ENCODE measurements at regions not wholly inside any gene's neighbourhood (a gene's known extent, or its start where the extent isn't known, plus 50 kb on each side); places are given as distances from the start of the nearest gene placed in this dataset.

DNA sequence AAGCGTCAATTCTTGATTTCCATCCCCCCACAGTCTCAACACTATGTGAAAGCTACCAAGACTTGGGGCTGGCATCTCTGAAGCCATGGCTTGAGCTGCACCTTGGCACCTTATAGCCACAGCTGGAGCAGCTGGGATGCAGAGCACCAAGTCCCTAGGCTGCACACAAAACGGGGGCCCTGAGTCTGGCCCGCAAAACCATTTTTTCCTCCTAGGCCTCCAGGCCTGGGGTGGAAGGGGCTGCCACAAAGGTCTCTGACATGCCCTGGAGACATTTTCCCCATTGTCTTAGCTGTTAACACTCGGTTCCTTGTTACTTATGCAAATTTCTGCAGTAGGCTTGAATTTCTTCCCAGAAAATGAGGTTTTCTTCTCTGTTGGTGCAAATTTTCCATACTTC, 89.8 kb upstream of the GNAI1 start:
- Histone ChIP-seq H3K9me3 (peaks cover 0 to 5% (median 2%) of the 10 kb centered on the region in 4 donors), H3K4me3 (no peak overlapping the region), H3K27me3 (no peaks in the 10 kb centered on the region), H3K4me1 (no peaks in the 10 kb centered on the region), H3K36me3 (no peaks in the 10 kb centered on the region), H3K27ac (no peak overlapping the region)
- intact Hi-C loops (cut with DNase I; ENCODE audit: low total_unique reads), result no loop called here
- TF ChIP-seq EP300 (IDR thresholded peaks at IDR 0.05) (no peak), POLR2A (IDR thresholded peaks at IDR 0.05) (no peak), POLR2AphosphoS5 (IDR thresholded peaks at IDR 0.05) (no peak)
- TF ChIP-seq, protein P1, sequence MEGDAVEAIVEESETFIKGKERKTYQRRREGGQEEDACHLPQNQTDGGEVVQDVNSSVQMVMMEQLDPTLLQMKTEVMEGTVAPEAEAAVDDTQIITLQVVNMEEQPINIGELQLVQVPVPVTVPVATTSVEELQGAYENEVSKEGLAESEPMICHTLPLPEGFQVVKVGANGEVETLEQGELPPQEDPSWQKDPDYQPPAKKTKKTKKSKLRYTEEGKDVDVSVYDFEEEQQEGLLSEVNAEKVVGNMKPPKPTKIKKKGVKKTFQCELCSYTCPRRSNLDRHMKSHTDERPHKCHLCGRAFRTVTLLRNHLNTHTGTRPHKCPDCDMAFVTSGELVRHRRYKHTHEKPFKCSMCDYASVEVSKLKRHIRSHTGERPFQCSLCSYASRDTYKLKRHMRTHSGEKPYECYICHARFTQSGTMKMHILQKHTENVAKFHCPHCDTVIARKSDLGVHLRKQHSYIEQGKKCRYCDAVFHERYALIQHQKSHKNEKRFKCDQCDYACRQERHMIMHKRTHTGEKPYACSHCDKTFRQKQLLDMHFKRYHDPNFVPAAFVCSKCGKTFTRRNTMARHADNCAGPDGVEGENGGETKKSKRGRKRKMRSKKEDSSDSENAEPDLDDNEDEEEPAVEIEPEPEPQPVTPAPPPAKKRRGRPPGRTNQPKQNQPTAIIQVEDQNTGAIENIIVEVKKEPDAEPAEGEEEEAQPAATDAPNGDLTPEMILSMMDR (IDR thresholded peaks at IDR 0.05), result no peak
- no peak for DNase-seq
- 90 to 99% (median 94%) methylated on average over 4 of the region's 4 CpGs for WGBS, 5 donors

GRCh38 chr7:80040752-80041151, 93.9 kb upstream of the GNAI1 start:
- intact Hi-C loops (cut with DNase I; ENCODE audit: low total_unique reads), result no loop called here
- no peak for DNase-seq
- Histone ChIP-seq H3K36me3 (no peaks in the 10 kb centered on the region), H3K9me3 (peaks cover 0 to 5% (median 2%) of the 10 kb centered on the region in 4 donors), H3K27ac (no peak overlapping the region), H3K4me3 (no peak overlapping the region), H3K4me1 (no peaks in the 10 kb centered on the region), H3K27me3 (no peaks in the 10 kb centered on the region)
- TF ChIP-seq, protein P1 (IDR thresholded peaks at IDR 0.05), result no peak
- TF ChIP-seq POLR2AphosphoS5 (IDR thresholded peaks at IDR 0.05), result no peak
- TF ChIP-seq POLR2A (IDR thresholded peaks at IDR 0.05), result no peak
- TF ChIP-seq EP300 (IDR thresholded peaks at IDR 0.05), result no peak
- 52 to 96% (median 70%) methylated on average over 3 of the region's 3 CpGs for WGBS, 5 donors

GRCh38 chr7:80040335-80040734, 94.3 kb upstream of the GNAI1 start:
- DNase-seq, result no peak
- H3K36me3 ChIP-seq, result no peaks in the 10 kb centered on the region
- 41 to 73% (median 52%) methylated on average over 2 of the region's 2 CpGs for WGBS, 5 donors
- H3K4me1 ChIP-seq, result no peaks in the 10 kb centered on the region
- H3K27me3 ChIP-seq, result no peaks in the 10 kb centered on the region
- no peak overlapping the region for H3K4me3 ChIP-seq
- no peak for TF ChIP-seq POLR2A (IDR thresholded peaks at IDR 0.05)
- TF ChIP-seq, protein P1 (IDR thresholded peaks at IDR 0.05), result no peak
- no peak for TF ChIP-seq POLR2AphosphoS5 (IDR thresholded peaks at IDR 0.05)
- TF ChIP-seq EP300 (IDR thresholded peaks at IDR 0.05), result no peak
- H3K27ac ChIP-seq, result no peak overlapping the region
- H3K9me3 ChIP-seq, result peaks cover 0 to 5% (median 2%) of the 10 kb centered on the region in 4 donors
- intact Hi-C loops (cut with DNase I; ENCODE audit: low total_unique reads), result no loop called here

DNA sequence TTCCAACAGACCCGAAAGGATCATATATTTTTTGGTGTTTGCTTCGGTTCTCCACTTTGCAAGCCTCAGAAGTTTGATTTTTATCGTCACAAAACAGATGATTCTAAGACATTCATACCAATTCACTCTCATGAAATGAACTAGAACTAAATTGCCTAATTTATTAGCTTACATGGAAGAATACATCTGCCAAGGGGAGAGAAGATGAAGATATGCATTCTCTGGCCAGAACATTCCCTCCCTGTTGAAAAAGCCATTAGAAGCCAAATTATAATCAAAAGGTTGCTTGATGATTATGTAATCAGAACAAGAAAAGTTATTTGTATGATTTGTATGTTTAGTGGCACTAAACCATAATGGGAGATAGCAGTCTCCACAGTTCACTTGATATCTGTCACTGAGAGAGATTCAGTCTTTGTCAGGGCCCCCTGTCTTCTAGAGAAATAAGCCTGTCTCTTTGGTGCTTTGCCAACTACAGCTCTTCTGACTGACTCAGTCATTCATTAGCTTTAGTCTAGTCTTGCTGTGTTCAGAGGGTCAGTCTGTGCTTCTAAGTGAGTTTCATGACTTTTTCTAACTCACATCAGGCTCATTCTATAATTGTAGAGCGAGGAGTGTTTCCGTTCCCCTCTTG, 95.3 kb upstream of the GNAI1 start:
- DNase-seq, result peak in 1 of 2 donors; percentile 10
- Histone ChIP-seq H3K9me3 (no peaks in the 10 kb centered on the region), H3K36me3 (no peaks in the 10 kb centered on the region), H3K4me3 (no peak overlapping the region), H3K27ac (no peak overlapping the region), H3K4me1 (no peaks in the 10 kb centered on the region), H3K27me3 (no peaks in the 10 kb centered on the region)
- TF ChIP-seq, protein P1 (IDR thresholded peaks at IDR 0.05), result no peak
- TF ChIP-seq EP300 (IDR thresholded peaks at IDR 0.05), result no peak
- no peak for TF ChIP-seq POLR2A (IDR thresholded peaks at IDR 0.05)
- no peak for TF ChIP-seq POLR2AphosphoS5 (IDR thresholded peaks at IDR 0.05)
- intact Hi-C loops (cut with DNase I; ENCODE audit: low total_unique reads), result no loop called here
- WGBS, 5 donors, result 76 to 85% (median 83%) methylated on average over 5 of the region's 5 CpGs

Measured in stomach (tissue), 8 donors.